ENCODE measurements at regions not wholly inside any gene's neighbourhood (a gene's known extent, or its start where the extent isn't known, plus 50 kb on each side); places are given as distances from the start of the nearest gene placed in this dataset.

GRCh38 chr6:147867433-147868226, 359.1 kb downstream of the SAMD5 start:
- no peak for DNase-seq (ENCODE audit: low spot score)

GRCh38 chr6:147868427-147869190, 360.1 kb downstream of the SAMD5 start:
- DNase-seq (ENCODE audit: low spot score), result no peak

- no peak for DNase-seq (ENCODE audit: low spot score)
Observed at GRCh38 chr6:147869201-147869600, 360.7 kb downstream of the SAMD5 start.

- DNase-seq (ENCODE audit: low spot score), result no peak
Observed at GRCh38 chr6:147869869-147870268, 361.4 kb downstream of the SAMD5 start.

DNA sequence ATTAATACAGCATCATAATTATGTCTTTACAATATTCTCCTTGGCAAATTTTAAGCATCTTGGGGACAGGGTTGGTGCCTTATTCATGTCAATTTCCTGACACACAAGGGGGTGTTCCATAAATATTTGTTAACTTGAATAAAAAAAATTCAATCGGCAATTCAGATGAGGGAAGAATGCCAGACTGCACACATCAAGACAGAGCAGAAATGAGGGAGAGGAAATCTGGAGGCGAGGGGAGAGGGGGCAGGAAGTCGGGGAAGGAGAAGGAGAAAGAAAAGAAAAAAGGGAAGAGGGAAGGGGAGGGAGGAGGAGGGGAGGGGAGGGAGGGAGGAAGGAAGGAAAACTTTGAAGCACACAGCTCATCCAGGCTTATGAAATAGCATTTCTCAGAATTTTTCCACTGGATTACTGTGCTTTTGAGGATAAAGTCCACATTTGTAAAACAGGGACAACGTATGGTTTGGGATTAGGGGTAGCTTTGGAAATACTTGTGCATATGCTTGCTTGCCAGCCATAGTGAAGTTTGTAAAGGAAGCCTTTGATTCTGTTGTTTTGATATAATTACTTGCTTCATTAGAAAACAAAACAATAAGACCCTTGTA, 362.1 kb downstream of the SAMD5 start:
- DNase-seq (ENCODE audit: low spot score), result no peak

GRCh38 chr6:147872002-147872401, 363.5 kb downstream of the SAMD5 start:
- no peak for DNase-seq (ENCODE audit: low spot score)

DNA sequence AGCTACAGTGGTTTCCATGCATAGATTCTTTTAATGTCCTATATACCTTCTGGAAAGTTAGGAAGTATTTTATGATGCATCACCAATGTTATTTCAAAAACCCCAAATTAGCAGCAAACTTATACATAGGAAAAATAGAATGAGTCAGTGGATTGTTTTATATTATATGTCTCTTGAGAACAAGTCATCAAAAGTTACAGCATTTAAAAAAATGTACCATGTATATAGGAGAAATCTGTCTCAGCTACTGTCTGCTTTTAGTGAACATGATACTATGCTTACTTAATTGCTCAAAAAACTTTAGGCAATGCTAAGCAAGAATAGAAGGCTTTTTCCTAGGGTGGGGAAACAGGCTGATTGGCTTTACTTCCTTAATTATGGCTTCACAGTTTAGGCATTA, 365.3 kb downstream of the SAMD5 start:
- DNase-seq (ENCODE audit: low spot score), result no peak

- no peak for DNase-seq (ENCODE audit: low spot score)
Observed at GRCh38 chr6:147874322-147874721, 365.8 kb downstream of the SAMD5 start.

DNA sequence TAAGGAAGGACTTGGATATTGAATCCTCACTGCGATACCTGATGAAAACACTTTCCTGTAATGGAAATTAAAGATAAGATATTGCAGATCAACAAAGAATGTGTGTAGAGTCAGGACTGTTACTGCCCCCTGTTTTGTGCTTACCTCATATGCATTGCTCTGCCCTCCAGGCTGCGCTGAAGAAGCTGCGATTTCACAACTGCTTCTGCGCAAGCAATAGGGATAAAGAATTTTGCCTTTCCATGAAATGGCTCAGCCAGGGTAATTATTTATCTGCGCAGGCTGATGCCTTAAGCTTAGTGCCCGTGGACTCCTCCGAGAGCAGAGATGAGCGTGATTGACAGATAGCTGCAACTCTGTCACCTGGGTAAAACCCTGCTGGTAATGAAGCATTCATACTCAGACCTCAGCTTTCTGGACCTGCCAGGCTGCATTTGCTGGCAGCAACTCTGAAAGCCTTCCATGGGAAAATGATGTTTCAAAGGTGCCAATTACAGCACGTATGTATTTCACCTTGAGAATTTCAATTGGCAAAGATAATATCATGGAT, 370.6 kb downstream of the SAMD5 start:
- DNase-seq (ENCODE audit: low spot score), result no peak

- no peak for DNase-seq (ENCODE audit: low spot score)
Observed at GRCh38 chr6:147881432-147881831, 372.9 kb downstream of the SAMD5 start.

DNA sequence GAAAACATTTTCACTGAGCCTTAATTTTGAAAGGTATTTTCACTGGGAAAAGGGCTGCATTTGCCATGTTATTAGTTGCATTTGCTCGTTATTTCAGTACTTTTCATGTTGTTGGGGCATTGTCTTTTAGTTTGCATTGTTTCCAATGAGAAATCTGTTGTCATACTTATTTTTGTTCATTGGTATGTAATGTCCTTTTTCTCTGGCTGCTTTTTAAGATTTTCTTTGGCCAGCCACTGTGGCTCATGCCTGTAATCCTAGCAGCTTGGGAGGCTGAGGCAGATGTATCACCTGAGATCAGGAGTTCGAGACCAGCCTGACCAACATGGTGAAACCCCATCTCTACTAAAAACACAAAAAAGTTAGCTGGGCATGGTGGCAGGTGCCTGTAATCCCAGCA, 379.9 kb downstream of the SAMD5 start:
- no peak for DNase-seq (ENCODE audit: low spot score)

- no peak for DNase-seq (ENCODE audit: low spot score)
Observed at GRCh38 chr6:147891671-147892070, 383.2 kb downstream of the SAMD5 start.

DNA sequence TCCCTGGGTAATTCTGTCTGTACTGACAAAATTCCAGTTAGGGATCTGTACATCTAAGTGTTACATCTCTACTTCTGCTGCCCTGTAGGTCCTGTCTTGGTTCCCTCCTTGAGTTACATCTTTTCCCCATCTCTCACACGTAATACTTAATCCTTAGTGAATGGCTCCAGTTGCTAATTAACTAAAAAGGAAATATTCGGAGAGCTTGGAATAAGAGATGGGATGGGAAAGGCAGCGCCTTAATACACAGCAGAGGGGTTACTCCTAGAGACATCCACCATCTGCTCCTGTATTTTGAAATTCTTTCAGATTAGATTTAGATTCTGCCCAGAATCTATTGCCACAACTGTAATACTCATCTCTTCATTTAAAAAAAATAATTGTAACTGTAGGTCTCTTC, 384.0 kb downstream of the SAMD5 start:
- DNase-seq (ENCODE audit: low spot score), result no peak

DNA sequence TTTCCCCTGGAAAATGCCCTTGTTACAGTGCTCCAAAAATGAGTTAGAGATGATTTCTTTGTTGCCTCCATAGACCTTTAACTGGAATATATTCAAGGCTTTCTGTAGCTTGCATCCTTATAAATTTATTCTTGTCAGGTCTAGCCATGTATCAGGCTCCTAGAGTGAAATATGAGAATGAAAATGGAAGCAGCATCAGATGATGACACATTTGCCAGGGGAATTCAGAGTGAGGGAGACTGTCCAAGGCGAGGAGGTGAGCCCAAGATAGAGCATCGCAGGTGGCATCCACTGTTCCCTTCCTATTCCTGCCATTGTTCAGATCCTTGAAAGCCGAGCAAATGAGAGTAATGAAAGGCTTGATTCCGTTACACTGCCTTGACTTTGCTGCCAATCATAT, 386.8 kb downstream of the SAMD5 start:
- no peak for DNase-seq (ENCODE audit: low spot score)

DNA sequence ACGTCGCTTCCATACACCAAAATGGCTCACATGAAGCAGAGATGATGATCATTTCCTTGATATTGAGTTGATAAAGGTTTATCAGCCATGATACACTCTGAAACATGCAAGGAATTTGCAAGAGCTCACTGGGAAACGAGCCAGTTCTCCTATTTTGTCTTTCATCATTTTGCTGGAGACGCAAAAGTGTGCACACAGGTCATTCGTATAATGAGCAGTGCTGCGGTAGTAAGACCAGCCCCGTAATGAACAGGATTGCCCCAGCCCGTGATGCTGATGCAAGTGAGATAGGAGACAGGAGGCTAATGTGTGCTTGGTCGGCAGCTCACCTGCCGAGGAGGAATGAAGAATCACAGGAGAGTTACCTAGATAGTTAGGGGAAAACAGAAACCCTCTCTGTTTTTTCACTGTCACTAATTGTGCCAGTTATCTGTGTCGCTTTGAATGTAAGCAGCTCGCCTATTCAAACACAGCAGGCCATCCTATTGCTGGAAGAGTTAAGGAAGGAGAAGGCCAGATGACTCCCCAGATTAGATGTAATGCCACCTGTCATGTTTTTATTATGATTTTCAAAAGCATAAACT, 391.8 kb downstream of the SAMD5 start:
- DNase-seq (ENCODE audit: low spot score), result no peak

DNA sequence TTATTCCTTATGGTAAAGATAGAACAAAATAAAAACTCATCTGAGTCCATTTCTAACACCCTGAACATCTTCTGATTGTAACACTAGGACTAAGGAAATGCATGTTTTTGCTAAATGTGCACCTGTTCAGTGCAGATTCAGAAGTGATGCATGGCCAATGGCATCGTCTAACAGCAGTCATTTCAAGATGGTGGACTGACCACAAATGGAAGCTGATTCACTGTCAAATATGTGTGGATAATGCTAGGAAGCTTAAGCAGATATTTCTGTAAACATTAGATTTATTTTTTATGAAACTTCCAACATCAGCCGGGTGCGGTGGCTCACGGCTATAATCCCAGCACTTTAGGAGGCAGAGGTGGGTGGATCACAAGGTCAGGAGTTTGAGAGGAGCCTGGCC, 394.8 kb downstream of the SAMD5 start:
- no peak for DNase-seq (ENCODE audit: low spot score)

- no peak for DNase-seq (ENCODE audit: low spot score)
Observed at GRCh38 chr6:147903931-147904330, 395.4 kb downstream of the SAMD5 start.

GRCh38 chr6:147904416-147904815, 395.9 kb downstream of the SAMD5 start:
- no peak for DNase-seq (ENCODE audit: low spot score)

- no peak for DNase-seq (ENCODE audit: low spot score)
Observed at GRCh38 chr6:147905711-147906110, 397.2 kb downstream of the SAMD5 start.

- DNase-seq (ENCODE audit: low spot score), result no peak
Observed at GRCh38 chr6:147906361-147906760, 397.9 kb downstream of the SAMD5 start.

DNA sequence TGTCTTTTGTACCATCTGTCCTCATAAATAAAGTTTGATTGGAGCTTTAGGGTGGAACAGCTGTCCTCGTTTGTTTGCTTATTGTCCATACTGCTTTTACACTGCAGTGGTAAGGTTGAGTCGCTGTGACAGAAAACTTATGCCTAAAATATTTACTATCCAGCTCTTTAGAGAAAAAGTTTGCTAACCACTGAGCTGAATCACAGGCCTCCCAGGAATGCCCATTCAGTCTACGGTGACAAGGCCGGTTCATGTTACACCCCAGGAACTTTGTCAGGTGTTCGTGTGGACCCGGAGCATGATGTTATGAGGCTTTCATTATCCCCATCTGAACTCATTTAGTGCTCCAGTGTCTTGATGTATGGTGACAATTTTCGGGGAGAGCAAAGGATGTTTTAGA, 401.1 kb downstream of the SAMD5 start:
- DNase-seq (ENCODE audit: low spot score), result no peak

DNA sequence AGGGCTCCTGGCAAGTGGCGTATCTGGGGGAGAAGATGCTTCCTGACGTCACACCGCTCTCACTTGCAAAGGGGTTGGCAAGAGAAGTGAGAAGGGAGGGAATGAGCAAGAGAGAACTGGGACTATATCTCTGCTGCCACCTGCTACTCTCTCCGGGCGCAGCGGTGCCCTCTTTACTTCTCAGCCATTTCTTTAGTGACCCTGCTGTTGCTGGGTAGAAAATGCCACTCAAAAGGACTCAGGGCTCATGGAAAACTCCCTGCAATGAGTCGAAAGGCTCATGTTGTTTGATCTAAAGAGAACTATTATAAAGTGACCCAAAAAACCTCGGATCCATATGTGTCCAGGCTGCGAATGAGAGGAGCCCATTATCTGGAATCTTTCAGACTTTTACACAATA, 401.8 kb downstream of the SAMD5 start:
- DNase-seq (ENCODE audit: low spot score), result no peak

DNA sequence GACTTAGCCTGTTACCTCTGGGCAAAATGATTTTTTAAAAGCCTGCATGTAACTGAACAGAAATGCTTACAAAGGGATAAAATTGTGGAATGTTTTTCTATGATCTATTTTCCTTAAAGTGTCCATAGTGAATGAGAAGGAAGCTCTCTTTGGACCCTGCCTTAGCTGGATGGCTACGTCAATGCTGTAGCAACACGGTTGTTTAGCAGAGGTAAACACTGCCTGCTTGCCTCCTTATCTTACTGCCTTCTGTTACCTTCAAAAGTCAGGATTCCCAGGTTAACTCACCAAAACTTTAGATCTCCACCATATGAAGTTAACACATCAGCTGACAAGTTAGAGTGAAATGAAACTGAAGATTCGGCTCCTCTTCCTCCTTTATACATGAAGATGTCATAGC, 402.6 kb downstream of the SAMD5 start:
- DNase-seq (ENCODE audit: low spot score), result no peak

Measured in activated CD4-positive, alpha-beta T cell treated with anti-CD3 and anti-CD28 coated beads, Interleukin-2, Interleukin-4, amounts not matched to agents 100 ng/mL and 50 ng/mL, durations not matched to agents 16 hours and 8 hours (primary cell).